ENCODE measurements at regions not wholly inside any gene's neighbourhood (a gene's known extent, or its start where the extent isn't known, plus 50 kb on each side); places are given as distances from the start of the nearest gene placed in this dataset.

DNA sequence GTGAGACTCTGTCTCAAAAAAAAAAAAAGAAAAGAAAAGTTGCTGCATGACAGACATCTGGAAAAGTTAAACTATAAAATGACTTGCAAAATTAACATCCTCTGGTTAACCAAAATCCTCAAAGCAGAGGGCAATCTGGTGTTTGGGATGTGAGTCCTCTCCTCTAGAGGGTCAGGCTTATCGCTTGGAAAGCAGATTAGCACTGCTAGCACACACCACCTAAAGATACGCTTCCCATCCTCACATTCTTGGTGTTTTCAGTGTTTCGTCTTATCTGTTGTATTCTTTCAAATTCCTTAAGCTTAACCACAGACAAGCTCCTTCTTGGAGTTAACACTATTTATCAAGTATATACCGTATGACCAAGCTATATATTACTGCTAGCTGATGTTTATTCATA is 198.0 kb downstream of the SOX4 start:
- TF ChIP-seq, protein P1, sequence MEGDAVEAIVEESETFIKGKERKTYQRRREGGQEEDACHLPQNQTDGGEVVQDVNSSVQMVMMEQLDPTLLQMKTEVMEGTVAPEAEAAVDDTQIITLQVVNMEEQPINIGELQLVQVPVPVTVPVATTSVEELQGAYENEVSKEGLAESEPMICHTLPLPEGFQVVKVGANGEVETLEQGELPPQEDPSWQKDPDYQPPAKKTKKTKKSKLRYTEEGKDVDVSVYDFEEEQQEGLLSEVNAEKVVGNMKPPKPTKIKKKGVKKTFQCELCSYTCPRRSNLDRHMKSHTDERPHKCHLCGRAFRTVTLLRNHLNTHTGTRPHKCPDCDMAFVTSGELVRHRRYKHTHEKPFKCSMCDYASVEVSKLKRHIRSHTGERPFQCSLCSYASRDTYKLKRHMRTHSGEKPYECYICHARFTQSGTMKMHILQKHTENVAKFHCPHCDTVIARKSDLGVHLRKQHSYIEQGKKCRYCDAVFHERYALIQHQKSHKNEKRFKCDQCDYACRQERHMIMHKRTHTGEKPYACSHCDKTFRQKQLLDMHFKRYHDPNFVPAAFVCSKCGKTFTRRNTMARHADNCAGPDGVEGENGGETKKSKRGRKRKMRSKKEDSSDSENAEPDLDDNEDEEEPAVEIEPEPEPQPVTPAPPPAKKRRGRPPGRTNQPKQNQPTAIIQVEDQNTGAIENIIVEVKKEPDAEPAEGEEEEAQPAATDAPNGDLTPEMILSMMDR (IDR thresholded peaks at IDR 0.05; ENCODE audit: extremely low read depth in 1 of 2, insufficient read depth in 1 of 2, low read depth in 1 of 2, low read length in 2 of 2), result no peak
- TF ChIP-seq EZH2 (IDR thresholded peaks at IDR 0.05; ENCODE audit: borderline replicate concordance, low read depth, low read length, severe bottlenecking), result no peak
- TF ChIP-seq POLR2A (IDR thresholded peaks at IDR 0.05; ENCODE audit: low read depth, low read length), result no peak
- TF ChIP-seq, protein P2, sequence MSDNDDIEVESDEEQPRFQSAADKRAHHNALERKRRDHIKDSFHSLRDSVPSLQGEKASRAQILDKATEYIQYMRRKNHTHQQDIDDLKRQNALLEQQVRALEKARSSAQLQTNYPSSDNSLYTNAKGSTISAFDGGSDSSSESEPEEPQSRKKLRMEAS (IDR thresholded peaks at IDR 0.05; ENCODE audit: insufficient read depth, insufficient read length), result no peak
- TF ChIP-seq POLR2AphosphoS5 (IDR thresholded peaks at IDR 0.05; ENCODE audit: insufficient read depth, low read depth, low read length), result no peak
- no peak for TF ChIP-seq JUN (IDR thresholded peaks at IDR 0.05; ENCODE audit: borderline replicate concordance, insufficient read depth, insufficient read length, low read depth)
- TF ChIP-seq GATA2 (IDR thresholded peaks at IDR 0.05; ENCODE audit: insufficient read depth, insufficient read length, low read depth, low read length), result no peak
- no peak for TF ChIP-seq FOS (IDR thresholded peaks at IDR 0.05; ENCODE audit: borderline replicate concordance, insufficient read depth, low read length)

Measured in endothelial cell of umbilical vein (primary cell).